ENCODE measurements at regions not wholly inside any gene's neighbourhood (a gene's known extent, or its start where the extent isn't known, plus 50 kb on each side); places are given as distances from the start of the nearest gene placed in this dataset.

GRCh38 chr3:116929505-116930222 is 220.1 kb downstream of the TUSC7 start:
- Histone ChIP-seq H3K4me1 (replicated peaks) (no peaks in the 10 kb centered on the region), H3K4me3 (no peak overlapping the region), H3K27me3 (replicated peaks; ENCODE audit: insufficient read depth) (no peaks in the 10 kb centered on the region), H3K27ac (no peak overlapping the region), H3K36me3 (no peaks in the 10 kb centered on the region), H3K9me3 (no peaks in the 10 kb centered on the region)
- intact Hi-C loops (cut with DNase I) = no loop called here
- TF ChIP-seq CTCF (IDR thresholded peaks at IDR 0.05) = no peak
- no peak for TF ChIP-seq POLR2A (IDR thresholded peaks at IDR 0.05)
- no peak for TF ChIP-seq POLR2AphosphoS5 (IDR thresholded peaks at IDR 0.05)
- DNase-seq (ENCODE audit: low spot score) = no peak
- 76% methylated on average over 3 of the region's 3 CpGs for WGBS

GRCh38 chr3:116930786-116931185 is 221.2 kb downstream of the TUSC7 start:
- Histone ChIP-seq H3K9me3 (no peaks in the 10 kb centered on the region), H3K36me3 (no peaks in the 10 kb centered on the region), H3K4me1 (replicated peaks) (no peaks in the 10 kb centered on the region), H3K27me3 (replicated peaks; ENCODE audit: insufficient read depth) (no peaks in the 10 kb centered on the region), H3K27ac (no peak overlapping the region), H3K4me3 (no peak overlapping the region)
- no peak for DNase-seq (ENCODE audit: low spot score)
- intact Hi-C loops (cut with DNase I) = no loop called here
- 44% methylated on average over 5 of the region's 5 CpGs for WGBS
- TF ChIP-seq POLR2AphosphoS5 (IDR thresholded peaks at IDR 0.05) = no peak
- no peak for TF ChIP-seq POLR2A (IDR thresholded peaks at IDR 0.05)
- no peak for TF ChIP-seq CTCF (IDR thresholded peaks at IDR 0.05)

GRCh38 chr3:116939091-116939490 is 229.5 kb downstream of the TUSC7 start:
- H3K27me3 ChIP-seq (replicated peaks; ENCODE audit: insufficient read depth) = no peaks in the 10 kb centered on the region
- 76% methylated on average over 3 of the region's 3 CpGs for WGBS
- TF ChIP-seq CTCF (IDR thresholded peaks at IDR 0.05) (no peak), POLR2A (IDR thresholded peaks at IDR 0.05) (no peak), POLR2AphosphoS5 (IDR thresholded peaks at IDR 0.05) (no peak)
- no peak overlapping the region for H3K27ac ChIP-seq
- H3K36me3 ChIP-seq = no peaks in the 10 kb centered on the region
- DNase-seq (ENCODE audit: low spot score) = no peak
- H3K4me3 ChIP-seq = no peak overlapping the region
- H3K9me3 ChIP-seq = no peaks in the 10 kb centered on the region
- H3K4me1 ChIP-seq (replicated peaks) = no peaks in the 10 kb centered on the region
- intact Hi-C loops (cut with DNase I) = no loop called here

GRCh38 chr3:116939550-116939949 is 230.0 kb downstream of the TUSC7 start:
- H3K9me3 ChIP-seq = no peaks in the 10 kb centered on the region
- no peak for TF ChIP-seq CTCF (IDR thresholded peaks at IDR 0.05)
- TF ChIP-seq POLR2AphosphoS5 (IDR thresholded peaks at IDR 0.05) = no peak
- TF ChIP-seq POLR2A (IDR thresholded peaks at IDR 0.05) = no peak
- H3K27me3 ChIP-seq (replicated peaks; ENCODE audit: insufficient read depth) = no peaks in the 10 kb centered on the region
- no peaks in the 10 kb centered on the region for H3K4me1 ChIP-seq (replicated peaks)
- no peak overlapping the region for H3K27ac ChIP-seq
- H3K36me3 ChIP-seq = no peaks in the 10 kb centered on the region
- DNase-seq (ENCODE audit: low spot score) = no peak
- intact Hi-C loops (cut with DNase I) = no loop called here
- H3K4me3 ChIP-seq = no peak overlapping the region

GRCh38 chr3:116940719-116941118 is 231.1 kb downstream of the TUSC7 start:
- no peak for TF ChIP-seq POLR2A (IDR thresholded peaks at IDR 0.05)
- no peak for TF ChIP-seq CTCF (IDR thresholded peaks at IDR 0.05)
- TF ChIP-seq POLR2AphosphoS5 (IDR thresholded peaks at IDR 0.05) = no peak
- Histone ChIP-seq H3K4me1 (replicated peaks) (no peaks in the 10 kb centered on the region), H3K9me3 (no peaks in the 10 kb centered on the region), H3K27me3 (replicated peaks; ENCODE audit: insufficient read depth) (no peaks in the 10 kb centered on the region), H3K36me3 (no peaks in the 10 kb centered on the region), H3K4me3 (no peak overlapping the region), H3K27ac (no peak overlapping the region)
- intact Hi-C loops (cut with DNase I) = no loop called here
- WGBS = 93% methylated on average over 2 of the region's 2 CpGs
- no peak for DNase-seq (ENCODE audit: low spot score)

Data from prostate gland (tissue), 2 donors.